GM18867 (cell line): ENCODE measurements at regions not wholly inside any gene's neighbourhood (a gene's known extent, or its start where the extent isn't known, plus 50 kb on each side); places are given as distances from the start of the nearest gene placed in this dataset.

Source experiments
- ATAC-seq: cut with Tn5 transposase; IDR thresholded peaks from one replicate; pipeline ENCODE4 v1.9.1; 2021; ENCODE audit warnings: mild to moderate bottlenecking, moderate library complexity; ENCODE audit not compliant: unreplicated experiment

GRCh38 chr2:217631115-217631514 is 371.7 kb downstream of the TNS1 start:
- ATAC-seq: no peak

- ATAC-seq: no peak
These were observed 373.4 kb downstream of the TNS1 start for GRCh38 chr2:217629347-217629746.

GRCh38 chr2:217628061-217628460 is 374.7 kb downstream of the TNS1 start:
- ATAC-seq: no peak

GRCh38 chr2:217626926-217627325 is 375.9 kb downstream of the TNS1 start:
- ATAC-seq: no peak

- no peak for ATAC-seq
These were observed 377.1 kb downstream of the TNS1 start for GRCh38 chr2:217625557-217626169.

- ATAC-seq: no peak
These were observed 379.4 kb downstream of the TNS1 start for GRCh38 chr2:217623281-217623912.

GRCh38 chr2:217622205-217623060 is 380.4 kb downstream of the TNS1 start:
- ATAC-seq: no peak

- no peak for ATAC-seq
These were observed 381.4 kb downstream of the TNS1 start for GRCh38 chr2:217621391-217621801.

- no peak for ATAC-seq
These were observed 384.1 kb downstream of the TNS1 start for GRCh38 chr2:217618744-217619143.

GRCh38 chr2:217617616-217618022 is 385.2 kb downstream of the TNS1 start:
- no peak for ATAC-seq

- no peak for ATAC-seq
These were observed 385.9 kb downstream of the TNS1 start for GRCh38 chr2:217616936-217617335.

- ATAC-seq: no peak
These were observed 387.6 kb downstream of the TNS1 start for GRCh38 chr2:217615171-217615570.

GRCh38 chr2:217614498-217614897 is 388.3 kb downstream of the TNS1 start:
- no peak for ATAC-seq

- no peak for ATAC-seq
These were observed 388.7 kb downstream of the TNS1 start for GRCh38 chr2:217614096-217614495.

- no peak for ATAC-seq
These were observed 389.9 kb downstream of the TNS1 start for GRCh38 chr2:217612920-217613319.

- no peak for ATAC-seq
These were observed 390.6 kb downstream of the TNS1 start for GRCh38 chr2:217612211-217612610.

GRCh38 chr2:217611626-217612127 is 391.1 kb downstream of the TNS1 start:
- ATAC-seq: no peak

GRCh38 chr2:217611056-217611455 is 391.7 kb downstream of the TNS1 start:
- ATAC-seq: no peak

- ATAC-seq: peak; percentile 82
These were observed 392.4 kb downstream of the TNS1 start for GRCh38 chr2:217610401-217610814.

GRCh38 chr2:217609952-217610351 is 392.8 kb downstream of the TNS1 start:
- ATAC-seq: no peak

- no peak for ATAC-seq
These were observed 396.5 kb downstream of the TNS1 start for GRCh38 chr2:217606296-217606695.
